GM12801 (cell line): ENCODE measurements at regions not wholly inside any gene's neighbourhood (a gene's known extent, or its start where the extent isn't known, plus 50 kb on each side); places are given as distances from the start of the nearest gene placed in this dataset.

Experiments
- CTCF ChIP-seq: IDR thresholded peaks from one replicate; pipeline ENCODE4 v1.5.1; 2011; ENCODE audit warnings: control low read depth; ENCODE audit not compliant: insufficient read length; ENCODE audit errors: extremely low read depth

GRCh38 chr14:21923820-21924219 is 250.2 kb upstream of the OR4E1 start:
- TF ChIP-seq CTCF: no peak

GRCh38 chr14:21921453-21921852 is 247.8 kb upstream of the OR4E1 start:
- TF ChIP-seq CTCF: no peak

- no peak for TF ChIP-seq CTCF
Measured at GRCh38 chr14:21917699-21918436, 244.2 kb upstream of the OR4E1 start.

GRCh38 chr14:21915826-21916225 is 242.2 kb upstream of the OR4E1 start:
- no peak for TF ChIP-seq CTCF

- no peak for TF ChIP-seq CTCF
Measured at GRCh38 chr14:21913759-21914158, 240.1 kb upstream of the OR4E1 start.

- no peak for TF ChIP-seq CTCF
Measured at GRCh38 chr14:21912367-21912766, 238.7 kb upstream of the OR4E1 start.

GRCh38 chr14:21911877-21912276 is 238.3 kb upstream of the OR4E1 start:
- no peak for TF ChIP-seq CTCF
